Activated T-cell treated with anti-CD3 and anti-CD28 coated beads, Interleukin-2, amount 50 U/mL, for 48 hours (primary cell): ENCODE measurements at regions not wholly inside any gene's neighbourhood (a gene's known extent, or its start where the extent isn't known, plus 50 kb on each side); places are given as distances from the start of the nearest gene placed in this dataset.

Experiments
- DNase-seq, 2 experiments: peaks; one replicate each; pipeline ENCODE4 v3.0.0-alpha.2; 2020

DNA sequence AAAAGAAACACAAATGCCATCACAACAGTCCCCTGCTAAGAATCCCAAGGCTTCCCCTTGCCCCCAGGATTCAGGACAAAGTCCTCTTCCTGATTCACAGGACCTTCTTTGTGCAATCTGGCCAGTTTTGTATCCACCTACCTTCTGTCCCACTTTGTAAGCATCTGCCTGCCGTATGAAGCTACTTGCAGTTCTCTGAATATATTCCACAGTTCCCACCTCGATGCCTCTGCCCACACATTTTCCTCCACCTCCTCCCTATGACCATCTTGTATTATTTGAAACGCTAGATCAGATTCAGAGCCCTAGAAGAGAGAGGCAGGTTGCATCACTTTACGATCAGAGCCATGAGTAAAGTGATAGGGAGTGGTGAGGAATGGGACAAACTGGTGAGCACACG, 159.2 kb upstream of the XYLT1 start:
- no peak for DNase-seq

DNA sequence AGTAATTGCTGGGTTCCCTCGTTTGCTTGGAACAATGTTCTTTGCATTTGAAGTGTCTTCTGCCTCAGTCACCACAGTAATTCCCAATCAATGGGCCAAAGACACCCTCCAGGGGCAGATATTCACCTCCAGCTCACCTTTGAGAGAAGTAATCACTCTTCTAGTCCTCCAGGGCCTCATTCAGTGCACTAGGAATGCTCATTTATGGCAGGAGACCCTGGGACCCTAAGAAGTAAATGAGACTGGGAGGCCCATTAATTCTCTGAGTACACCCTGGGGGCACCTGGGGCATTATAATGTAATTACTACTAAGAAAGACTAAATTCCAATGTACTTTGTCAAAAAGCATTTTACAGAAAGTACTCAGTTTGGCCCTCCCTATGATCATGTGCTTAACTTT, 158.2 kb upstream of the XYLT1 start:
- no peak for DNase-seq

DNA sequence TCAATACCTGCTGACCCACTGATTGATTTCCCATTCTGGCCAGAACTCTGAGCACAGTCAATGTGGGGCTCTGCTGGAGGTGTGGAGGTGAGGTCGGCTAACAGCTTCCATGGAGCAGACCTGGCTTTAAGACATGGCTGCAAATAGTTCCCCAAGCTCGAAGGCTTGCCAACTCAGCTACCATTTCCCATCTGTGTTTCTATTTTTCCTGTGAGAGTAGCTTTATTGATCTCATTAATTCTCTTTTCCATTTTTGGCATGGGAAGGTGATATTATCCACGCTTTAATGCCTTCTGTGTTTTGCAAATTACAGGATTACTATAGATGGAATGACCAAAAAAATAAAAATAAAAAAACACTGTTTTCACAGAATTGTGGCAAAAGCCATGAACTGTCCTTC, 151.6 kb upstream of the XYLT1 start:
- DNase-seq: no peak

DNA sequence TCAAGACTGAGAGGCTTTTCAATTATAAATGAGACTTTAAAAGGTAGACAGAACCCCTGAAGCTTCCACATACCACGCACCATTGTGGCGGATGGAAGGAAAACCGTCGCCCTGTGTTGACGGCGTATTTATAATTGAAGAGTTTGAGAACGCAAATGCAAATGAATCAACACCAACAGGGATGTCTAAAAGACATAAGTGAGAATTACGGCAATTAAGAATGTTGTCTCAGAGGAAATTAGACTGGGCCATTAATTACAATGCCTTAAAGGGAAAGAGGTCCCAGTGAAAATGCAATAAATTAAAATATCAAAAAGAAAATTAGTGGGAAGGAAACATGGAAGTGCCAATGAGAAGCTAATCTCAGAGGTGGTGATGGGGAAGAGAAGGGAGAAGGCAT, 148.5 kb upstream of the XYLT1 start:
- no peak for DNase-seq

DNA sequence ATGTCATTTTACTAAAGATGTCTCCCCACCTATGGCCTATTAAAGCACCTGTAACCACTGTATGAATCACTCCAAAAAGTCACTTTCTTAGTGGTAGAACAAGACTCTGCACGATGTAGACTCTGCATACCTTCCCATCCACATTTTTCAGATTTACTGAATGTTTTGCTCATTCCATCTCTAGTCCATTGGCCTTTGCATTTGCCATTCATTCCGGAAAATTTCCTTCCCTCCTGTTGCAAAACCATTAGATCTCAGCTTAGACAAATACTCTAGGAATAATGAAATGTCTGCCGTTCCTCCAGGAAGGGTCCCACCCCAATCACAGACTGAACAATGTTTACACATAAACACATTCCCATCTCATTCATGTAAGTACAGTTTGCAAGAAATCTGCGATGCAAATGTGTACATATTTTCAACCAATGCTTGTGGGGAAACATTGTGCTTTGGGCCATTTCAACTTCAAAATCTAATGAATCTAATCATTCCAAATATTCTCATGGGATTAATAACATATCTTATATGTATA, 146.3 kb upstream of the XYLT1 start:
- no peak for DNase-seq

DNA sequence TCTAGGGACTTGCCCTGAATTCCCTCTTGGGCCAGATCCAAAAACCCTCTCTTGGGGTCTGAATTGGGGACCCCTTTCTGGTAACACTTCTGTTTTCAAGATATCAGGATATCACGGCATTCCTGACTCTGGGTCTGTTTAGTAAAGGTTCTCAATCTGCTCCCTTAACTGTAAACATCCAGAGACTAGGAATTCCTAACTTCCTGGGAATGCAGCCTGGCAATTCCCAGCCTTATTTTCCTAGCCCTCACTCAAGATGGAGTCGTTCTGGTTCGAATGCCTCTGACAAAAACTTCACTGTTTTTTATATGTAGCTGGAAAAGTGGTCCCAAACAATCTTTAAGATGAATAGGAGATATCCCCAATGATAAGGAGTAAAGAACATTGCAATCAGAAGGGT, 141.6 kb upstream of the XYLT1 start:
- DNase-seq: no peak

DNA sequence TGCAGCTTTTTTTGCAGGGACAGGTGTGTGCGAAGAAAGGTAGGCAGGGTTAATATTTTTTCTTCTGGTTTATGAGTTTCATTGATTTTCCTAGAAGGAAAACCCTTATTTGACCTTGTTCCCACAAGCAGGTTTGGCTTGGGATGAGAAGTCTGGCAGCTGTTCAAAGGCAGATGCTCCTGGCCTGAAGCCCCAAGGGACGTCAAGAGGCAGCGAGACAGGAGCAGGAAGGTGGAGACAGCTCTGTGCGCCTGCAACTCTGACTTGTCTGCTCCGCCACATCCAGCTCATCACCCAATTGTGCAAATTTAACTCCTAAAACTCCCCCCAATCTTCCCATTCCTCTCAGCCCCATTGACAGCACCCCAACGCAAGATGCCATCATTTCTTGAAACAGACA, 136.8 kb upstream of the XYLT1 start:
- no peak for DNase-seq

DNA sequence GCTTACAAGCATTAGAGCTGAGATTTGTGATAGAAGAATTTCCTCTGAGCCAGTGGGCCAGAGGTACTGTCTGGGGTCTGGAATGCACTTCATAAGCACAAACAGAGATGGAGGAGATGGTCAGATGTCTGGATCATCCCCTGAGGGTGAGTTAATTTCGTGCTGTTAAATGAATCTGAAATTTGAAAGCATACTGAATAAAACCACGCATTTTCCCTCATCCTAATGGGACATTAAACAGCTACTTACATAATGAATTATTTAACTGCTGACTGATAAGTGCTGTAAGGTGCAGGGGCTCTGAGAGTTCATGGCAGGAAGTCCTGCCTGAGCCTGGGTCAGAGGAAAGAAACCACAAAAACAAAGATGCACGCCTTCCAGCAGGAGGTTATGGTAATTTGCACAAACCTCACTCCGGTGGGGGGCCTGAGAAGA, 136.3 kb upstream of the XYLT1 start:
- no peak for DNase-seq

DNA sequence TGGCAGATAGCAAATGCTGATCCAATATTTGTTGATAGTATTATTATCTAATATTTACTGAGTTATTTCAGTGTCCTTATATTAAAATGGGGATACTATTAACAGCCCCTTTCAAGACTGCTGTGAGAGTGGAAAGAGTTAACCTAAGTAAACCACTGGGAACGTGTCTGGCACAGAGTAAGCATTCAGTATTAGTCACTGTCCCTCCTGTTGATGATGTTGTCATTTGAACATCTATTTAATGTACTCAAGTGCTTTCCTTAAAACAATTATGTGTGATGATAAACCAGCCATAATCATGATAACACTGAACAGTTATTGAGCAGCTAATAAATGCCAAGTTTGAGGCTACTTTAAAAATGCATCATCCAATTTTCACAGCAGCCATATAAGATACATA, 135.7 kb upstream of the XYLT1 start:
- no peak for DNase-seq

DNA sequence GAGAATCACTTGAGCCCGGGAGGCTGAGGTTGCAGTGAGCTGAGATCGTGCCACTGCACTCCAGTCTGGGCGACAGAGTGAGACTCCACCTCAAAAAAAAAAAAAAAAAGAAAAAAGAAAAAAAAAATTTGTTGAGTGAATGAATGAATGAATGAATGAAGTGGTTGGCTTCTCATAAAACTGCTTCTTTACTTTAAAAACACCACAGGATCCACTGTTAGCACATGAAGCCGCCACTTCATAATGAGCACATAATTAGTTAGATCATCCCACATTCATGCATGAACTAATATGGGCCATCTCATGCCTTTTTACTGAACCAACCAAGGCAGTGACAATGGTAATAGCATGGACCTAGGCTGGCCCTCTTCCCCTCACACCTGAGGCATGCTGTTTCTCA, 135.0 kb upstream of the XYLT1 start:
- no peak for DNase-seq

DNA sequence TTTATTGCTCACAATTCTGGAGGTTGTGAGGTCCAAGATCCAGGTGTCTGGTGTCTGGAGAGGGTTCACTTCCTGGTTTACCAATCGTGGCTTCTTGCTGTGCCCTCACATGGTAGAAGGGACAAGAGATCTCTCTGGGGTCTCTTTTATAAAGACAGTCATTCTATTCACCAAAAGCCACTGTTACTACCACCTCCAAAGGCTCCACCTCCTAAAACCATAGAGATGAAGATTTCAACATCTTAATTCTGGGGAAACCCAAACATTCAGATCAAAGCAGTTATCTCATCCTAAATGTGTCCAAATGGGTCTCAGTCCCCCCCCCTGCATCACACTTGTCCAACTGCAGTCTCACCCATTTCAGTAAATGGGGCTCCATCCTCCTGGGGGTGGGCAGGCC, 132.9 kb upstream of the XYLT1 start:
- DNase-seq: no peak

DNA sequence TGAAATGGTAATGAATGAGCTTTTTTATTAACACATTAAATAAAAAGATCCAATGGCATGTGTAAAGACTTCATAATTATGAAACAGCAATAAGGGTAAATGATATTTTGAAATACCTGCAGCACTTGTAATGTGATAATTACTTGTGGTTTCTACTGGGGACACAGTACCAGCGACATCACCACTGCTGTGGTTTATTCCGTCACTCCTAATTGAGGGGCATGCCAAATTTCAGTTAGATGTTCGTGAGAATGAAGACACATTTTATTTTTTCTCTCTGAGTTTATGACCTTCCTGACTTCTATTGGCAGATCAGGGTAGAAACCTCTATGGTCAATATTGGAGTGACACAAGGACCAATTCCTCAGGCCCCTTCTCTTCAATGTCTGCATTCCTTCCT, 131.9 kb upstream of the XYLT1 start:
- DNase-seq: no peak

DNA sequence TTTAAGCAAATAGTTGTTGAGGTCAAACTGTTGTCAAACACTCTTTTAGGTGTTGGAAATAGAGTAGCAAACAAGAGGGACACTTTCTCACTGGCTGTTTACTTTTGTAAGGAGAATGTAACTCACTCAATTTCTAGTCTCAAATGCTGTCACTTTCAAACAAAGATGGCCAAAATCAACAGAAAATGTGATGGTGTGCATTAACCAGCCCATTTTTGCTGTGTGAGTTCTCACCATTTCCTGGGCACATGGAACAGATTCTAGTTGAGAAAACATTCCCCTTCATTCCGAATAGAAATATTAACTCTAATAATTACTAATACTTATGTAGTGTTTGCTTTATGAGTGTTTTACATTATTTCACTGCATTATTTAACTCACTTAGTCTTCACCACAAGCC, 128.2 kb upstream of the XYLT1 start:
- DNase-seq: no peak

DNA sequence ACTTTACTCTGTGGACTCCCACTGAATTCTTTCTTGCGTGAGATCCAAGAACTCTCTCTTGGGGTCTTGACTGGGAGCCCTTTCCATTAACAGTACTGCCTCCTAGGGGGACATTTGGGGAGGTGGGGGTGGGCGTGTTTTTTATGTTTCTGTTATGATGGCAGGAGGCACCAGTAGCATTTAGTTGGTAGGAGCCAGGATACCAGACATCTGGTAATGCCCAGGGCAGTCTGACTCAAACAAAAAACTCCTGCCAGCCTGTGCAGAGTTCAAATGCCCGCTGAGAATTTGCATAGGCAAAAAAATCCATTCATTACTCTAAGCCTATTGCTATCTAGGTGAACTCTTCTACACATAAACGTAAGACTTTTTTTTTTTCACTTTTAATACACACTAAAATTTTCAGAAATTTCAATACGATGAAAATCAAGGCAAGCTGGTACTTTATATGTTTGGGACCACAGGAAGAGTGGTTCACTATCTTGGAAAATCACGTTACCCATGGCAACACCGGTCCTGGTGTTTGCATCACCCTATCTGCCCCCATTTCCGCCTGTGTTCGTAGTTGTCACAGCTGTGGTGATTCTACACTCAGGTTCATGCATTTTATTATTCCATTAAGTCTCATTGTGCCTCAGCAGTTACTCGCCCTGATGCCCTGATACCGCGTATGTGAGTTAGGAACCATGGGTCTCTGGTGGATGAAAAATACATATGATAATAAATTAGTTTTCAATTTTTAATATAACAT, 121.1 kb upstream of the XYLT1 start:
- DNase-seq: peak; percentile 23 to 24

DNA sequence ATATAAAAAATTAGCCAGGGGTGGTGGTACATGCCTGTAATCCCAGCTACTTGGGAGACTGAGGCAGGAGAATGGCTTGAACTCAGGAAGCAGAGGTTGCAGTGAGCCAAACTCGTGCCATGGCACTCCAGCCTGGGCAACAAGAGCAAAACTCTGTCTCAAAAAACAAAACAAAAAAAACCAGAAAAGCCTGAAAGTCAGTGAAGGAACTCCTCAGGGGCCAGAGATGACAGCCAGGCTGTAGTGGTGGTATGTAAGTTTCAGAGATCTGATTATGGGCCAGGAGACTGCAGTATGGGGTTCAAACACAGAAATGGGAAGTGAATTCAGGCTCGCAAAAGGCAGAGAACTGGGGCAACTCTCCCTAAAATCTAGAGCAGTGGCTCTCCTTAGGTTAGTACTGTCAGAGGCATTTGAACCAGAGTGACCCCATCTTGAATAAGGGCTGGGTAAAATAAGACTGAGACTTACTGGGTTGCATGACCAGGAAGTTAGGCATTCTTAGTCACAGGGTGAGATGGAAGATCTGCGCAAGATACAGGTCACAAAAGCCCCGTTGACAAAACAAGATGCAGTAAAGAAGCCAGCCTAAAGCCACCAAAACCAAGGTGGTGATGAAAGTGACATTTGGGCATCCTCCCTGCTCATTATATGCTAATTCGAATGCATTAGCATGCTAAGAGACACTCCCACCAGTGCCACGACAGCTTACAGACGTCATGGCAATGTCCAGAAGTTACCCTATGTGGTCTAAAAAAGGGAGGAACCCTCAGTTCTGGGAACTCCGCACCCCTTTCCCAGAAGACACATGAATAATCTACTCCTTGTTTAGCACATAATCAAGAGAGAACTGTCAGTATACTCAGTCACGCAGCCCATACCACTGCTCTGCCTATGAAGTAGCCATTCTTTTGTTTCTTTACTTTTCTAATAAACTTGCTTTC, 120.2 kb upstream of the XYLT1 start:
- DNase-seq: peak; percentile 77 to 78

DNA sequence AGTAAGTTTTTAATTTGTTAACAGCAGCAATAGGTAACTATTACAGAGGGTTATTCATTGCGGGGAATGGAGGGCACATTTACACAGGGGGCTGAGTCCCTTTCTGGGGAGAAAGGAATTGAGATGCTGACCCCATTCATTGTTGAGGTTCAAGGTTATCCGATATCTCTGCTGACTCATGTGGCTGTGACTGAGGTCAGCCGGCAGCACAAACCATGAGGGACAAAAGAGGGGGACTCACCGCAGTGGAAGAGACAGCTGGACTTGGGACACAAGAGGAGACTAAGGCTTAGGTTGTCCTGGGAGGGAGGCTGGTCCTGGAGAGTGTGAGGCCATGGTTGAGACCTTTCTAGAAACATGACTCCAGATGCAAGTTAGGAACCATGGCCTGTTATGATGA, 119.1 kb upstream of the XYLT1 start:
- DNase-seq: no peak

DNA sequence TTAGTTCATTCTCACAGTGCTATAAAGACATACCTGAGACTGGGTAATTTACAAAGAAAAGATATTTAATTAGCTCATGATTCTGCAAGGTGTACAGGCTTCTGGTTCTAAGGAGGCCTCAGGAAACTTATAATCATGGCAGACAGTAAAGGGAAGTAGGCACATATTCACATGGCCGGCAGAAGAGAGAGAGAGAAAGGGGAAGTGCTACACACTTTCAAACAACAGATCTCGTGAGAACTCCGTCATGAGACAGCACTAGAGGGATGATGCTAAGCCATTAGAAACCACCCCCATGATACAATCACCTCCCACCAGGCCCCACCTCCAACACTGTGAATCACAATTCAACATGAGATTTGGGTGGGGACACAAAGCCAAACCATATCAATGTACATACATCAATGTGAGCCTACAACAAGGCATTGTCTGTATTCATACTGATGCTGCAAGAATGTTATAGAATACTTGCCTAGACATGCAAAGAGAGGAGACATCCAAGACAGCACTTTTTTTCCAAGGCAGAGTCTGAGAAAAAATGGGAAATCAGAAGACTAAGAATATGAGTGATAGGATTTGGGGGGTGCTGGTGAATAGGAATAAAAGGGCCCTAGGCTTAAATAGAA, 114.8 kb upstream of the XYLT1 start:
- no peak for DNase-seq

DNA sequence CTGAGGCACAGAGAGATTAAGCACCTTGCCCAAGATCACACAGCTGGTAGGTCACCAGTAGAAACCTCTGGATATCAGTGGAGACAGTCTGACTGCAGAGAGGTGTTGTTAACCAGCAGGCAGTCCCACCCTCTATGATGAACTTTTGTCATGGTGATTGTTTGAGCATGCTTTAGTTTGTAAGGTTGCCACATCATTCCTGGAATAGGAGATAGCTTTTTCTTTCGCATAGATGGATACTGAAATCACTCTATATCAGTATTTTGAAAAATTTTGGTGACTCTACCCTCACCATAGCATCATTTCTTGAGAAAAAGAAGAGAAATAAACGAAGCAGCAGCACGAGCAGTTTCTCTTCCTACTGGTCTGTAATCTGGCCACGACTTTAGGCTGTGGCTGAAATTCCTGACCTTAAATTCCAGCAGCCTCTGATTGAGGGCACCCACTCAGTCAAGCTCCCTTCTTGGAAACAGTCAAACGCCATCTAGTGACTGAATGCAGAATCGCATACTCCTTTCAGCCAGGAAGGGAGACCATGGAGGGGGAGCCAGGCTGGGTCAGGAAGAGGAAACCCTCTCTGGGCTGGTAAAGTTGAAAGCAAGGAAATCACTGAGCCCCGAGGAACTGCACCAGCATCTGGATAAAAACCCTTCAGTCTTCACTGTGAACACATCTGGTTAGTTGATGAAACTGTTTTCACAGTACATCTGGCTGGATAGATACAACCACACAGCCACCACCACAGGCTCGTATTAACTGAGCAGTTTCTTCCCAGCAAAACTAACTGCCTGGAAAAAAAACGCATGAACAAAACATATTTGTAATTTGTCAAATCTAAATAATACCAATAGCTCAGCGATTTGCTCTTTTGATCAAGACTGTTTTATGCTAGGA, 108.5 kb upstream of the XYLT1 start:
- peak; percentile 63 to 67 for DNase-seq

DNA sequence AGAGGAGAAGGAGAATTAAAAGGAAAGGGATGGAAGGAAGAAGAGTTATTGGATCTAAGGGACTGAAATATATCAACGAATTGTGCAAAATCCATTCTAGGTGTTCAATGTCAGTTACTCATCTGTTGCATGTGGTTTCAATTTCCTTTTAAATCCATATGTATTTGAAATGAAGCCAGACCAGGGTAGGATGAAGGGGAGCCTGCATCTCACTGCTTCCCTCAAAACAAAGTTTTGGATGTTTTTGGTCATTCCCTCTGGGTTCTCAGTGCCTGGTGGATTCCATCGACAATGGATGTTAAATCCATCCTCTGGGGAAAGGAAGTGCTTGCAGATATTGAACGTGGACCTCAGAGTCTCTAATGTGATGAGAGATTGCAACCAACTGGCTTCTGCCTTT, 103.5 kb upstream of the XYLT1 start:
- no peak for DNase-seq

DNA sequence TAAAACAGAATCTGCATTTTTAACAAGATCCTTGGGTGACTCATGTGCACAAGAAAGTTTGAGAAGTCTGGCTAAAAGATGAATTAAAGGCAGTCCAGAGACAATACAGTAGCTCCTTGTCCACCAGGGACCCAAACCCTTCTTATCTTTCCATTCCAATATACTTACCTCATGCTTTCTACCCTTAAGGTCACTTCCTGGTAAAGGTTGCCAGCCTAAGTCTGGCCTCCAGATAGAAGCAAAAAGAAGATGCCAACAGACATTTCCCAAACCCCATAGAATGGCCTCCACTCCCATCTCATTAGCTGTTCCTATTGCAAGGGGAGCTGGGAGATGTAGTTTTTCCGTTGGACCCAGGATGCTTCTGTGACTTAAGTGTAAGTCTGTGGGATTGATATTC, 101.4 kb upstream of the XYLT1 start:
- DNase-seq: no peak

DNA sequence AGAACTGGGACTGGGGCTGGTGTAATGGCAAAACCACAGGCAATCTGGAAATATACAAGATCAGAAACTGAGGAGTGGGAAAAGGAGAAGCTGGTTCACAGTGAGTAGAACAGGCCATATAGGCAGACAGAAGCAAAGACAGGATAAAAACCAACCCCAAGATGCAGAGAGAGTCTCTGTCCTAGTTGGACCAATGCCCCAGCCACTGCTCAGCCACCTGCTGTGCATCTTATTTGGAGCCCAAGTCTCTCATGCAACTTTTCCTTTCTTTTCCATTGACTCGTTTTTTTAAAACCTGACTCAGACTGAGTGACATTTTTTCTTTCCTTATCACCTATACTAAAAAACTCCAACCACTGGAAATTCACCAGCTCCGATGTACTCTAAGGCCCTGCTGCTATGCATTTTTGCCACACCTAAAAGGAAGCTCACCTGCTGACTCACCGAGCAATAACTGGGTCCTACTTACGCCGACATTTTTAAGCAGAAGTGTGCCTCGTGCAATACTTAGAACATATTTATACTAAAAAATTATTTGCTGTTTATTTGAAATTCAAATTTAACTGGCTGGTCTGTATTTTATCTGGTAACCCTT, 100.8 kb upstream of the XYLT1 start:
- DNase-seq: no peak

DNA sequence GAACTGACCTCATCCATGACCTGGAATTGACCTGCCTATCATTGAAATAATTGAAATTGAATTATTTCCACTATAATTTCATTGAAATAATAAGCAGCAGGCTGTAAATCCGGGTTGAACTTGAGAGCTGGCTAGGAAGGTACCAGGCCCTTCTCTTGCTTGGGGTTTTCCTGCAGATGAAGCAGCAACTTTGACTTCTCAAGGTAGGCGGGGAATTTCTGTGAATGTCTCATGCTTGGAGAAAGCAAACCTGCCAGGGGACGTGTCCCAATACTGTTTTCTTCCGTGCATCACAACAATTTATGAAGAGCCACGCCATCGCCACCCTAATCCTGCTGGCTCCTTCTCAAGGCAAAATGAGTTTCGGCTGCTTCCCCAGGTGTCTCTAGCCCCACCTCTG, 97.5 kb upstream of the XYLT1 start:
- no peak for DNase-seq
